Endothelial cell of umbilical vein (primary cell): ENCODE measurements at regions not wholly inside any gene's neighbourhood (a gene's known extent, or its start where the extent isn't known, plus 50 kb on each side); places are given as distances from the start of the nearest gene placed in this dataset.

Experiments
- BruUV-seq: library from RNA; stranded (reverse); fragments of 400-500 nt; replicated peaks from 2 replicates; lab custom pipeline; 2021; lab: Mats Ljungman, UMichigan
- CTCF ChIA-PET: fragments of 300-600, 350-600 bp; sonication (Branson Sonifier 250); formaldehyde crosslinking; loops from one replicate; lab custom pipeline; 2021; ENCODE audit warnings: antibody characterized with exemption, inconsistent platforms; lab: Charles Lee
- POLR2A ChIA-PET: fragments of 300-600, 350-600 bp; sonication (Branson Sonifier 250); formaldehyde crosslinking; loops from one replicate; lab custom pipeline; 2021; ENCODE audit warnings: antibody characterized with exemption, inconsistent platforms; lab: Charles Lee
- DNase-seq: peaks from one replicate; pipeline ENCODE4 v3.0.0-alpha.2; 2011; ENCODE audit warnings: low read depth, low spot score
- FAIRE-seq: peaks from 2 replicates; lab custom pipeline; 2011; peaks lifted over from hg19 to GRCh38; lab: Jason Lieb, UNC
- H2AFZ ChIP-seq: 2 replicates; pipeline ENCODE4 v1.6.0; 2012; ENCODE audit warnings: low read depth, low read length, control low read depth, inconsistent platforms
- H3K27ac ChIP-seq: 2 replicates; pipeline ENCODE4 v1.5.1; 2011; ENCODE audit warnings: low read depth, mild to moderate bottlenecking, control low read depth, low read length, moderate library complexity; ENCODE audit not compliant: insufficient read depth
- H3K27me3 ChIP-seq, 2 experiments: 2 replicates each; pipeline versions ENCODE4 v1.6.0 to v1.6.1; 2011; ENCODE audit warnings: low read length in 2 of 2, mixed read lengths in 1 of 2; ENCODE audit not compliant: control insufficient read depth in 2 of 2, insufficient read depth in 2 of 2
- H3K36me3 ChIP-seq, 2 experiments: 2 replicates in 1 of 2; 3 replicates in 1 of 2; pipeline ENCODE4 v1.5.1; 2011; ENCODE audit warnings: low read length in 2 of 2, mild to moderate bottlenecking in 1 of 2, moderate library complexity in 1 of 2; ENCODE audit not compliant: control insufficient read depth in 2 of 2, insufficient read depth in 2 of 2; ENCODE audit errors: extremely low read depth in 1 of 2
- H3K4me1 ChIP-seq: 3 replicates; pipeline ENCODE4 v1.5.1; 2011; ENCODE audit warnings: mild to moderate bottlenecking, low read length; ENCODE audit not compliant: control insufficient read depth, insufficient read depth; ENCODE audit errors: extremely low read depth
- H3K4me2 ChIP-seq: 2 replicates; pipeline ENCODE4 v1.6.1; 2011; ENCODE audit warnings: low read length, control low read depth, mixed read lengths; ENCODE audit not compliant: insufficient read depth
- H3K4me3 ChIP-seq, 3 experiments: fragments of 200-600 bp in 1 of 3; sonication (generic), shearing (Covaris generic) in 1 of 3; replicated peaks in 1 of 3; 2 replicates each; pipeline ENCODE4 v1.5.1; 2011 to 2016; ENCODE audit warnings: control low read depth in 3 of 3, low read length in 3 of 3, mild to moderate bottlenecking in 2 of 3, inconsistent platforms in 1 of 3, low read depth in 1 of 3, moderate library complexity in 1 of 3; ENCODE audit not compliant: insufficient read depth in 1 of 3
- H3K79me2 ChIP-seq: 2 replicates; pipeline ENCODE4 v1.6.0; 2012; ENCODE audit warnings: low read length, inconsistent platforms; ENCODE audit not compliant: control insufficient read depth, insufficient read depth
- H3K9ac ChIP-seq: replicated peaks from 2 replicates; pipeline ENCODE3; 2011; ENCODE audit warnings: low read length, control low read depth; ENCODE audit not compliant: insufficient read depth; ENCODE audit errors: extremely low read depth
- H3K9me1 ChIP-seq: replicated peaks from 3 replicates; pipeline ENCODE4 v1.6.0; 2011; ENCODE audit warnings: mild to moderate bottlenecking, low read length; ENCODE audit not compliant: control insufficient read depth, insufficient read depth; ENCODE audit errors: extremely low read depth
- H3K9me3 ChIP-seq: replicated peaks from 2 replicates; pipeline ENCODE4 v1.5.1; 2012; ENCODE audit warnings: low read length, inconsistent platforms; ENCODE audit not compliant: control insufficient read depth, insufficient read depth
- H4K20me1 ChIP-seq: replicated peaks from 2 replicates; pipeline ENCODE3; 2011; ENCODE audit warnings: mild to moderate bottlenecking, low read length; ENCODE audit not compliant: control insufficient read depth, insufficient read depth; ENCODE audit errors: extremely low read depth
- EZH2 ChIP-seq: IDR thresholded peaks from 2 replicates; pipeline ENCODE4 v1.6.1; 2012; ENCODE audit warnings: borderline replicate concordance, low read depth, mild to moderate bottlenecking, moderate library complexity, low read length, inconsistent platforms; ENCODE audit not compliant: severe bottlenecking
- FOS ChIP-seq: IDR thresholded peaks from 2 replicates; pipeline ENCODE4 v1.6.1; 2011; ENCODE audit warnings: mild to moderate bottlenecking, low read length, moderate library complexity, borderline replicate concordance; ENCODE audit not compliant: insufficient read depth
- GATA2 ChIP-seq: IDR thresholded peaks from 2 replicates; pipeline ENCODE4 v1.7.0; 2011; ENCODE audit warnings: low read depth, mild to moderate bottlenecking, moderate library complexity, mixed read lengths, low read length; ENCODE audit not compliant: insufficient read length, insufficient read depth
- JUN ChIP-seq: IDR thresholded peaks from 2 replicates; pipeline ENCODE4 v1.6.1; 2011; ENCODE audit warnings: borderline replicate concordance, low read depth; ENCODE audit not compliant: insufficient read length, insufficient read depth
- MYC ChIP-seq: IDR thresholded peaks from one replicate; pipeline ENCODE4 v1.6.1; 2011; ENCODE audit warnings: mild to moderate bottlenecking, low read depth, low read length
- POLR2A ChIP-seq: IDR thresholded peaks from 2 replicates; pipeline ENCODE4 v1.6.1; 2012; ENCODE audit warnings: low read depth, mild to moderate bottlenecking, control low read depth, low read length
- POLR2AphosphoS5 ChIP-seq: IDR thresholded peaks from 2 replicates; pipeline ENCODE4 v1.6.1; 2012; ENCODE audit warnings: low read depth, mild to moderate bottlenecking, control low read depth, low read length, moderate library complexity; ENCODE audit not compliant: insufficient read depth
- dilution Hi-C: fragments of 300-500 bp; cut with MboI; formaldehyde crosslinking; loops from one replicate; pipeline ENCODE4 v1.15.0; 2019; ENCODE audit warnings: low sequenced_read_pairs; ENCODE audit not compliant: extremely low pct_ligation_motif_present
- intact Hi-C: fragments of 100-400 bp; cut with micrococcal nuclease; formaldehyde crosslinking; loops from one replicate; pipeline ENCODE4 v1.10.0; 2022
- TF ChIP-seq, protein P1 (sequence below): IDR thresholded peaks from 2 replicates; pipeline ENCODE4 v1.6.1; 2011; ENCODE audit not compliant: insufficient read depth, insufficient read length
- TF ChIP-seq, protein P2 (sequence below), 2 donors: IDR thresholded peaks; 1 replicate in 1 of 2; 2 replicates in 1 of 2; pipeline ENCODE4 v1.5.1; 2011; ENCODE audit warnings: low read length in 2 of 2, mild to moderate bottlenecking in 2 of 2, moderate library complexity in 2 of 2, control low read depth in 1 of 2, inconsistent platforms in 1 of 2, low read depth in 1 of 2; ENCODE audit not compliant: insufficient read depth in 1 of 2; ENCODE audit errors: extremely low read depth in 1 of 2

DNA sequence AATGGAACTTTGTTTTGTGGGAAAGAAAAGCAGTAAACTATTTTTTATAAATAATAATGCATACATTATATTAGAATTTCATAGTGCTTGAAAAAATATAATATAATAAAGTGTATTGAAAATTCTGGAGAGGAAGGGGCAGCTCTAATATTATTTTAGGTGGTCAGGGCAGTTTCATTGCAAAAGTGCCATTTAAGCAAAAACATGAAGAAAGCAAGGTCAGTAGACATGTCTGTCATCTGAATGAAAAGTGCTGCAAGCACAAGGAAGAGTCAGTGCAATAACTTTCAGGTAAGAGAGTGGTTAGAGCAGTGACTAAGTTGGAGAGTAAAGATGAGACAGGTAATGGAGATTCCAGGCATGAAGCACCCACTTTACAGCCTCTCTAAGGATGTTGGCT, 435.6 kb upstream of the REG3G start:
- Histone ChIP-seq H3K27ac (no peak overlapping the region), H4K20me1 (no peaks in the 10 kb centered on the region), H3K27me3 (no peaks in the 10 kb centered on the region), H3K79me2 (no peaks in the 10 kb centered on the region), H3K4me2 (no peak overlapping the region), H3K9ac (no peak overlapping the region), H3K4me3 (no peak overlapping the region), H2AFZ (no peak overlapping the region), H3K9me1 (no peaks in the 10 kb centered on the region), H3K36me3 (no peaks in the 10 kb centered on the region), H3K9me3 (no peaks in the 10 kb centered on the region), H3K4me1 (no peaks in the 10 kb centered on the region)
- BruUV-seq: no TSS peak
- dilution Hi-C loops (no loop called here), intact Hi-C loops (no loop called here)
- ChIA-PET POLR2A (no interaction called here), CTCF (no interaction called here)
- TF ChIP-seq, protein P1, sequence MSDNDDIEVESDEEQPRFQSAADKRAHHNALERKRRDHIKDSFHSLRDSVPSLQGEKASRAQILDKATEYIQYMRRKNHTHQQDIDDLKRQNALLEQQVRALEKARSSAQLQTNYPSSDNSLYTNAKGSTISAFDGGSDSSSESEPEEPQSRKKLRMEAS: no peak
- TF ChIP-seq JUN: no peak
- TF ChIP-seq EZH2: no peak
- DNase-seq (no peak), FAIRE-seq (no peak)

DNA sequence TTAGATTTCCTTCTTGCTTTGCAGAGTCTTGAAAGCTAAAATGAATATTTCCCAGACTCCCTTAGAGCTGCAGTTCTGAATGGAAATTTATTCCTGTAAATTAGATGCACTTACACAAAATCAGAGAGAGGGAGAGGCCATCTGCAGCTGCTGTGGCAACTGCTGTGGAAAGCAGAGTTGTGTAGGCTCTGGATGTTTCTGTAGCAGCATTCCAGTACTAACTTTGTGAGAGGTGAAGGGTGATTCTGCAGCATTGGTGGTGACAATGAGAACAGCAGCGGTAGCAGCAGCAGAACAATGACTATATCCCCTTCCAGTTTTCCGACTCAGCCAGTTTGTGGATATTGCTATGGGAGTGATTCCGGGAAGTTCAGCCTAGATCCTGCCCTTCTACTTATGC, 433.0 kb upstream of the REG3G start:
- H3K79me2 ChIP-seq: no peaks in the 10 kb centered on the region
- ChIA-PET CTCF (no interaction called here), POLR2A (no interaction called here)
- no peak for DNase-seq
- H3K9me1 ChIP-seq: no peaks in the 10 kb centered on the region
- H3K27ac ChIP-seq: no peak overlapping the region
- FAIRE-seq: no peak
- H3K4me2 ChIP-seq: no peak overlapping the region
- no peaks in the 10 kb centered on the region for H4K20me1 ChIP-seq
- H3K9ac ChIP-seq: no peak overlapping the region
- TF ChIP-seq EZH2 (no peak), MYC (no peak), FOS (no peak), POLR2A (no peak), GATA2 (no peak), JUN (no peak), POLR2AphosphoS5 (no peak)
- TF ChIP-seq, protein P2, sequence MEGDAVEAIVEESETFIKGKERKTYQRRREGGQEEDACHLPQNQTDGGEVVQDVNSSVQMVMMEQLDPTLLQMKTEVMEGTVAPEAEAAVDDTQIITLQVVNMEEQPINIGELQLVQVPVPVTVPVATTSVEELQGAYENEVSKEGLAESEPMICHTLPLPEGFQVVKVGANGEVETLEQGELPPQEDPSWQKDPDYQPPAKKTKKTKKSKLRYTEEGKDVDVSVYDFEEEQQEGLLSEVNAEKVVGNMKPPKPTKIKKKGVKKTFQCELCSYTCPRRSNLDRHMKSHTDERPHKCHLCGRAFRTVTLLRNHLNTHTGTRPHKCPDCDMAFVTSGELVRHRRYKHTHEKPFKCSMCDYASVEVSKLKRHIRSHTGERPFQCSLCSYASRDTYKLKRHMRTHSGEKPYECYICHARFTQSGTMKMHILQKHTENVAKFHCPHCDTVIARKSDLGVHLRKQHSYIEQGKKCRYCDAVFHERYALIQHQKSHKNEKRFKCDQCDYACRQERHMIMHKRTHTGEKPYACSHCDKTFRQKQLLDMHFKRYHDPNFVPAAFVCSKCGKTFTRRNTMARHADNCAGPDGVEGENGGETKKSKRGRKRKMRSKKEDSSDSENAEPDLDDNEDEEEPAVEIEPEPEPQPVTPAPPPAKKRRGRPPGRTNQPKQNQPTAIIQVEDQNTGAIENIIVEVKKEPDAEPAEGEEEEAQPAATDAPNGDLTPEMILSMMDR (IDR thresholded peaks at IDR 0.05; ENCODE audit: extremely low read depth in 1 of 2, insufficient read depth in 1 of 2, low read depth in 1 of 2, low read length in 2 of 2): no peak
- TF ChIP-seq, protein P1: no peak
- no peaks in the 10 kb centered on the region for H3K4me1 ChIP-seq
- intact Hi-C loops (no loop called here), dilution Hi-C loops (no loop called here)
- H3K27me3 ChIP-seq: no peaks in the 10 kb centered on the region
- no peak overlapping the region for H3K4me3 ChIP-seq
- no TSS peak for BruUV-seq
- no peaks in the 10 kb centered on the region for H3K36me3 ChIP-seq
- no peak overlapping the region for H2AFZ ChIP-seq
- no peaks in the 10 kb centered on the region for H3K9me3 ChIP-seq
